ENCODE measurements at regions not wholly inside any gene's neighbourhood (a gene's known extent, or its start where the extent isn't known, plus 50 kb on each side); places are given as distances from the start of the nearest gene placed in this dataset.

- no peak overlapping the region for H2AFZ ChIP-seq (ENCODE audit: control insufficient read depth, low read length)
- FAIRE-seq (no peak), DNase-seq (ENCODE audit: low read depth, low spot score) (no peak)
- no peaks in the 10 kb centered on the region for H3K36me3 ChIP-seq (ENCODE audit: control insufficient read depth in 2 of 2, extremely low read depth in 1 of 2, insufficient read depth in 2 of 2, low read length in 2 of 2)
- no peaks in the 10 kb centered on the region for H3K27me3 ChIP-seq (ENCODE audit: control insufficient read depth, extremely low read depth, insufficient read depth, low read length)
- no peaks in the 10 kb centered on the region for H3K79me2 ChIP-seq (ENCODE audit: control insufficient read depth, insufficient read depth, low read length)
- H3K4me1 ChIP-seq (ENCODE audit: control insufficient read depth, extremely low read depth, insufficient read depth, low read length) = no peaks in the 10 kb centered on the region
- H3K4me2 ChIP-seq (ENCODE audit: control insufficient read depth, extremely low read depth, insufficient read depth, low read depth, low read length) = no peak overlapping the region
- H4K20me1 ChIP-seq (ENCODE audit: control insufficient read depth, extremely low read depth, insufficient read depth, low read length) = no peaks in the 10 kb centered on the region
- H3K27ac ChIP-seq (ENCODE audit: control insufficient read depth, insufficient read depth, low read length) = no peak overlapping the region
- H3K9me3 ChIP-seq (ENCODE audit: control insufficient read depth, low read depth, low read length) = no peaks in the 10 kb centered on the region
- H3K9ac ChIP-seq (ENCODE audit: control insufficient read depth, extremely low read depth, insufficient read depth, low read length) = no peak overlapping the region
- H3K4me3 ChIP-seq (ENCODE audit: control insufficient read depth in 2 of 3, extremely low read depth in 1 of 3, insufficient read depth in 2 of 3, low read depth in 1 of 3, low read length in 3 of 3) = no peak overlapping the region
- dilution Hi-C loops (cut with MboI; ENCODE audit: extremely low pct_ligation_motif_present, low sequenced_read_pairs) = loop anchor here (5.0 kb wide), 1 partner anchor 106 kb away; no protein-coding TSS in a partner anchor
- no peaks in the 10 kb centered on the region for H3K9me1 ChIP-seq (ENCODE audit: control insufficient read depth, extremely low read depth, insufficient read depth, low read length)
- TF ChIP-seq EZH2 (IDR thresholded peaks at IDR 0.05; ENCODE audit: low read length) (no peak), CTCF (optimal IDR thresholded peaks at IDR 0.05 in 1 of 3, IDR thresholded peaks at IDR 0.05 in 1 of 3, conservative IDR thresholded peaks at IDR 0.05 in 1 of 3; ENCODE audit: extremely low read depth in 1 of 3, insufficient read depth in 2 of 3, low read length in 3 of 3) (no peak)
These were observed 444.7 kb downstream of the IPMK start for GRCh38 chr10:57822965-57823364.

GRCh38 chr10:57818522-57818921 is 449.2 kb downstream of the IPMK start:
- Histone ChIP-seq H3K4me1 (ENCODE audit: control insufficient read depth, extremely low read depth, insufficient read depth, low read length) (no peaks in the 10 kb centered on the region), H3K27ac (ENCODE audit: control insufficient read depth, insufficient read depth, low read length) (no peak overlapping the region), H3K36me3 (ENCODE audit: control insufficient read depth in 2 of 2, extremely low read depth in 1 of 2, insufficient read depth in 2 of 2, low read length in 2 of 2) (no peaks in the 10 kb centered on the region), H3K9me1 (ENCODE audit: control insufficient read depth, extremely low read depth, insufficient read depth, low read length) (no peaks in the 10 kb centered on the region), H3K79me2 (ENCODE audit: control insufficient read depth, insufficient read depth, low read length) (no peaks in the 10 kb centered on the region), H3K9me3 (ENCODE audit: control insufficient read depth, low read depth, low read length) (no peaks in the 10 kb centered on the region), H2AFZ (ENCODE audit: control insufficient read depth, low read length) (no peak overlapping the region), H3K27me3 (ENCODE audit: control insufficient read depth, extremely low read depth, insufficient read depth, low read length) (no peaks in the 10 kb centered on the region), H4K20me1 (ENCODE audit: control insufficient read depth, extremely low read depth, insufficient read depth, low read length) (no peaks in the 10 kb centered on the region), H3K9ac (ENCODE audit: control insufficient read depth, extremely low read depth, insufficient read depth, low read length) (no peak overlapping the region), H3K4me3 (ENCODE audit: control insufficient read depth in 2 of 3, extremely low read depth in 1 of 3, insufficient read depth in 2 of 3, low read depth in 1 of 3, low read length in 3 of 3) (no peak overlapping the region), H3K4me2 (ENCODE audit: control insufficient read depth, extremely low read depth, insufficient read depth, low read depth, low read length) (no peak overlapping the region)
- DNase-seq (ENCODE audit: low read depth, low spot score) = no peak
- FAIRE-seq = no peak
- dilution Hi-C loops (cut with MboI; ENCODE audit: extremely low pct_ligation_motif_present, low sequenced_read_pairs) = no loop called here
- TF ChIP-seq CTCF (optimal IDR thresholded peaks at IDR 0.05 in 1 of 3, IDR thresholded peaks at IDR 0.05 in 1 of 3, conservative IDR thresholded peaks at IDR 0.05 in 1 of 3; ENCODE audit: extremely low read depth in 1 of 3, insufficient read depth in 2 of 3, low read length in 3 of 3) = no peak
- TF ChIP-seq EZH2 (IDR thresholded peaks at IDR 0.05; ENCODE audit: low read length) = no peak

All from keratinocyte (primary cell).